MCF 10A (cell line): ENCODE measurements at regions not wholly inside any gene's neighbourhood (a gene's known extent, or its start where the extent isn't known, plus 50 kb on each side); places are given as distances from the start of the nearest gene placed in this dataset.

Experiments used
- BruUV-seq: library from RNA; stranded (reverse); fragments of 400-500 nt; replicated peaks from 2 replicates; lab custom pipeline; 2021; lab: Mats Ljungman, UMichigan
- CTCF ChIA-PET: fragments of 300-600 bp; sonication (Branson Sonifier 250); formaldehyde crosslinking; extraction: SDS; loops from one replicate; lab custom pipeline; 2021; ENCODE audit warnings: antibody characterized with exemption, inconsistent platforms; lab: Yijun Ruan, JAX
- POLR2A ChIA-PET: fragments of 300-600, 350-650 bp; sonication (Branson Sonifier 250); formaldehyde crosslinking; extraction: SDS; loops from one replicate; lab custom pipeline; 2020; ENCODE audit warnings: antibody characterized with exemption, inconsistent platforms; lab: Yijun Ruan, JAX
- DNase-seq: peaks from one replicate; pipeline ENCODE4 v3.0.0-alpha.2; 2018; ENCODE audit not compliant: unreplicated experiment
- H3K27ac Mint-ChIP-seq: one replicate; pipeline ENCODE4 v1.8.0; 2022; ENCODE audit warnings: mild to moderate bottlenecking, low read depth, mixed read lengths; ENCODE audit not compliant: unreplicated experiment
- H3K27me3 Mint-ChIP-seq: one replicate; pipeline ENCODE4 v1.8.0; 2022; ENCODE audit warnings: mixed read lengths; ENCODE audit not compliant: insufficient read depth, unreplicated experiment
- H3K36me3 Mint-ChIP-seq: one replicate; pipeline ENCODE4 v1.8.0; 2022; ENCODE audit warnings: mild to moderate bottlenecking, moderate library complexity, mixed read lengths; ENCODE audit not compliant: insufficient read depth, unreplicated experiment
- H3K4me1 Mint-ChIP-seq: one replicate; pipeline ENCODE4 v1.8.0; 2022; ENCODE audit warnings: mixed read lengths; ENCODE audit not compliant: insufficient read depth, unreplicated experiment
- H3K4me3 Mint-ChIP-seq: one replicate; pipeline ENCODE4 v1.8.0; 2022; ENCODE audit warnings: mild to moderate bottlenecking, moderate library complexity, mixed read lengths; ENCODE audit not compliant: unreplicated experiment
- H3K9me3 Mint-ChIP-seq: one replicate; pipeline ENCODE4 v1.8.0; 2022; ENCODE audit warnings: mixed read lengths; ENCODE audit not compliant: unreplicated experiment
- intact Hi-C: fragments of 100-400 bp; cut with micrococcal nuclease; formaldehyde crosslinking; loops from 2 replicates; pipeline ENCODE4 v1.14.1; 2022
- TF ChIP-seq, protein P1 (sequence below): fragments of 200-600 bp; IDR thresholded peaks from one replicate; pipeline ENCODE4 v1.8.0; 2022; ENCODE audit warnings: antibody characterized with exemption, mild to moderate bottlenecking; ENCODE audit not compliant: unreplicated experiment

DNA sequence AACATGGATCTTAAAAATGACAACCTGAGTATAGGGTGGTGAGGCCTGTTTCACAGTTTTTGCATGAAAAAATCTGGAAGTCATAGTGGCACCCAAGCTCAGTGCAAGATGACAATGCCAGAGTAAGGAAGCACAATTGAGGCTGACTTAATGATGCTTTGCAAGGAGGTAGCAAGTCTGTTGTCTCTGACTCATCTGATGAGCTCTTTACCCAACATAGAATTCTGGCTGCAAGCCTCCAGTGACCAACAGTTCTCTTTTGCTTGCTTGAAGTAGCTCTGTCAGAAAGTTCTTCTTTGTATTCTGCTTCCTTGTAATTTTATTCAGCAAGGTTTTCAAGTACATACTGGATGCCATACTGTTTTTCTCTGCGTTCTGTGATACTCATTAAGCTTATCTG, 117.1 kb downstream of the FOXD2 start:
- Mint-ChIP-seq H3K27me3 (no peaks in the 10 kb centered on the region), H3K4me1 (no peaks in the 10 kb centered on the region), H3K4me3 (no peak overlapping the region), H3K9me3 (no peaks in the 10 kb centered on the region), H3K36me3 (no peaks in the 10 kb centered on the region), H3K27ac (no peak overlapping the region)
- ChIA-PET CTCF (interaction anchor here (1.0 to 1.4 kb wide), 3 partner anchors 12 to 104 kb away, joined by 3 to 6 read pairs (median 4); no protein-coding TSS in a partner anchor), POLR2A (interaction anchor here (1.8 kb wide), 1 partner anchor 15 kb away, joined by 5 read pairs; no protein-coding TSS in a partner anchor)
- TF ChIP-seq, protein P1, sequence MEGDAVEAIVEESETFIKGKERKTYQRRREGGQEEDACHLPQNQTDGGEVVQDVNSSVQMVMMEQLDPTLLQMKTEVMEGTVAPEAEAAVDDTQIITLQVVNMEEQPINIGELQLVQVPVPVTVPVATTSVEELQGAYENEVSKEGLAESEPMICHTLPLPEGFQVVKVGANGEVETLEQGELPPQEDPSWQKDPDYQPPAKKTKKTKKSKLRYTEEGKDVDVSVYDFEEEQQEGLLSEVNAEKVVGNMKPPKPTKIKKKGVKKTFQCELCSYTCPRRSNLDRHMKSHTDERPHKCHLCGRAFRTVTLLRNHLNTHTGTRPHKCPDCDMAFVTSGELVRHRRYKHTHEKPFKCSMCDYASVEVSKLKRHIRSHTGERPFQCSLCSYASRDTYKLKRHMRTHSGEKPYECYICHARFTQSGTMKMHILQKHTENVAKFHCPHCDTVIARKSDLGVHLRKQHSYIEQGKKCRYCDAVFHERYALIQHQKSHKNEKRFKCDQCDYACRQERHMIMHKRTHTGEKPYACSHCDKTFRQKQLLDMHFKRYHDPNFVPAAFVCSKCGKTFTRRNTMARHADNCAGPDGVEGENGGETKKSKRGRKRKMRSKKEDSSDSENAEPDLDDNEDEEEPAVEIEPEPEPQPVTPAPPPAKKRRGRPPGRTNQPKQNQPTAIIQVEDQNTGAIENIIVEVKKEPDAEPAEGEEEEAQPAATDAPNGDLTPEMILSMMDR, result no peak
- DNase-seq, result no peak
- intact Hi-C loops, result no loop called here
- no TSS peak for BruUV-seq

DNA sequence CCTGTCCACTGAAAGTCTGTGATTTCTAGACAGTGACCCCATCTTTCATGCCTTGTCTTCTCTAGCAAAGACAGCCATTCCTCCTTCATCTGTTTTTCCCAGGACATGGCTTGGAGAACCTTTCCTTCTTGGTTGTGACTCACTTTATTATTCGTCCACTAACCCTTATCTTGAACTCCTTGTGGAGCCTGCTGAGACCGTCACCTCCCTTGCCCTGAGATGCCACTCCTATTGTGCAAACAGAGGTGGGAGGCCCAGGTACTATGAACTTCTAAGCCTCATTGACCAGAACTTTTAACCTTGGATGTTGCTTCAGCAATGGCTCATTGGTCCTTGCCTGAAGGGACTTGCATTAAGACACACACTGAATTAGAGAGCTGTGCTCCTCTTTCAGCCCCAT, 117.5 kb downstream of the FOXD2 start:
- ChIA-PET CTCF (interaction anchor here (1.0 to 1.4 kb wide), 2 partner anchors 14 to 104 kb away, joined by 3 to 4 read pairs; no protein-coding TSS in a partner anchor), POLR2A (interaction anchor here (1.8 kb wide), 1 partner anchor 14 kb away, joined by 5 read pairs; no protein-coding TSS in a partner anchor)
- intact Hi-C loops, result no loop called here
- Mint-ChIP-seq H3K27me3 (no peaks in the 10 kb centered on the region), H3K9me3 (no peaks in the 10 kb centered on the region), H3K4me3 (no peak overlapping the region), H3K36me3 (no peaks in the 10 kb centered on the region), H3K4me1 (no peaks in the 10 kb centered on the region), H3K27ac (no peak overlapping the region)
- DNase-seq, result no peak
- TF ChIP-seq, protein P1, result no peak
- no TSS peak for BruUV-seq

DNA sequence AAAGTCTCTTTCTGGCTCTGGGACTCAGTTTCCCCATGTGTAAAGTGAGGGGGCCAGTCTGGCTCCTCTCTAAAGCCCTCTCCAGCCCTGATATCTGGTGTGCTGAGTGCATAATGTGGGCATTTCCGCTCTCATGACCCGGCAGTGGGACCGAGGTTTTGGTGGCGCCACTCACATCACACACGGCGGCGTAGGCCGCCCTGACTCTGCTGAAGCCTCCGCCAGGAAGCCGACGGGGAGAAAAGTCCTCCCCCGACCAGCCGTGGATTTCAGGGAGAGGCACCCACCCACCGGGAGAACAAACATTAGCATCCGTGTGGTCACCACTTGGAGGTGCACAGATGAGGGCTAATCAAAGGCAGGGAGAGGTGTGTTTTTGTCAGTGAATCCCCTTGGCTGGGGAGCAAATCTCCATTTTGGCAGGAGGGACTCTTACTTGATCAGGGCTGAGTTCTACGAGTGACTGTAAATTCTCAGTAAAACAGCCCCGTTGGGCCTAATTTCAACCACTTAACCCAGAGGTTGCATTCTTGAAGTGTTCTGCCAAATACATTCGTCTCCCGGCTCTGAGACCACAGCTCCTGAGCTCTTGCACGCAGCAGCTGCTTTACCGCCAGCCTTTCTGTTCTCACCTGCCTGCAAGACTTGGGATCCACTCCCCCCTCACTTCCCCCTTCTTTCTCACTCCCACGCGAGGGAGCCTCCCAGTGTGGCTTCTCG, 118.2 kb downstream of the FOXD2 start:
- intact Hi-C loops, result no loop called here
- H3K9me3 Mint-ChIP-seq, result no peaks in the 10 kb centered on the region
- POLR2A ChIA-PET, result interaction anchor here (1.8 kb wide), 1 partner anchor 14 kb away, joined by 5 read pairs; no protein-coding TSS in a partner anchor
- no peak for DNase-seq
- TF ChIP-seq, protein P1, result no peak
- no TSS peak for BruUV-seq
- CTCF ChIA-PET, result interaction anchor here (0.6 to 0.7 kb wide), 2 partner anchors 23 to 124 kb away, joined by 3 read pairs; no protein-coding TSS in a partner anchor
- no peak overlapping the region for H3K4me3 Mint-ChIP-seq
- no peaks in the 10 kb centered on the region for H3K27me3 Mint-ChIP-seq
- H3K27ac Mint-ChIP-seq, result no peak overlapping the region
- no peaks in the 10 kb centered on the region for H3K36me3 Mint-ChIP-seq
- peaks cover 2% of the 10 kb centered on the region for H3K4me1 Mint-ChIP-seq

DNA sequence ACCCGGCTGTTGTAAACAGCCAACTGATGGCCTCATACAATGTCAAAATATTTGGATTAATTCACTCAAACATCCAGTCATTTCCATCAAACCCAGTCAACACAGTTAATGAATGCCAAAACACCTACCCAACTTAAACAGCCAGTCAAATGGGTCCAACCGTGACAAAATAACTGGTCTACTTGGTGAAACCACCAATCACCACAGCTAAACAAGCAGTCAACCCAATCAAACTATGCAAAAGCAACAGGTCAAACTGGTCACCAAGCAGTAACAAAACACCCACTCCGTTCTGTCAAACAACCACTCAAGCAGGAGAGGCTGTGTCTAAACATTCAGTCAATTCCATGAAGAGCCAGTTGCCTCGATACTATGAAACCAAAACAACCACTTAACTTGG, 119.2 kb downstream of the FOXD2 start:
- H3K27me3 Mint-ChIP-seq, result no peaks in the 10 kb centered on the region
- intact Hi-C loops, result no loop called here
- TF ChIP-seq, protein P1, result no peak
- POLR2A ChIA-PET, result no interaction called here
- no peak overlapping the region for H3K27ac Mint-ChIP-seq
- H3K36me3 Mint-ChIP-seq, result no peaks in the 10 kb centered on the region
- CTCF ChIA-PET, result interaction anchor here (0.5 to 1.2 kb wide), 3 partner anchors 12 to 473 kb away, joined by 3 to 5 read pairs (median 4); no protein-coding TSS in a partner anchor
- no TSS peak for BruUV-seq
- H3K9me3 Mint-ChIP-seq, result no peaks in the 10 kb centered on the region
- H3K4me3 Mint-ChIP-seq, result no peak overlapping the region
- H3K4me1 Mint-ChIP-seq, result peaks cover 12% of the 10 kb centered on the region
- DNase-seq, result no peak
